PC-9 (cell line): ENCODE measurements at regions not wholly inside any gene's neighbourhood (a gene's known extent, or its start where the extent isn't known, plus 50 kb on each side); places are given as distances from the start of the nearest gene placed in this dataset.

ENCODE experiments used
- BruUV-seq: library from RNA; stranded (reverse); fragments of 400-500 nt; replicated peaks from 2 replicates; lab custom pipeline; 2021; lab: Mats Ljungman, UMichigan
- CTCF ChIA-PET: fragments of 300-600 bp; sonication (Branson Sonifier 250); formaldehyde crosslinking; loops from one replicate; lab custom pipeline; 2022; ENCODE audit warnings: antibody characterized with exemption; lab: Charles Lee
- POLR2A ChIA-PET: fragments of 300-600 bp; sonication (Branson Sonifier 250); formaldehyde crosslinking; loops from one replicate; lab custom pipeline; 2022; ENCODE audit warnings: antibody characterized with exemption; ENCODE audit not compliant: unreplicated experiment; lab: Charles Lee
- DNase-seq, 2 experiments: peaks; one replicate each; pipeline versions ENCODE4 v3.0.0 to v3.0.0-alpha.2; 2015 to 2022; ENCODE audit warnings: mixed read lengths in 1 of 2
- H2AFZ ChIP-seq: fragments of 200-600 bp; sonication (generic); 2 replicates; pipeline ENCODE4 v1.8.1; 2017; ENCODE audit warnings: antibody characterized with exemption
- H3F3A ChIP-seq: fragments of 200-600 bp; sonication (generic); 2 replicates; pipeline ENCODE4 v1.8.1; 2017; ENCODE audit warnings: antibody characterized with exemption, mild to moderate bottlenecking, low read depth; ENCODE audit not compliant: insufficient read depth
- H3K27ac ChIP-seq: fragments of 200-600 bp; sonication (generic); 2 replicates; pipeline ENCODE4 v1.6.1; 2016; ENCODE audit warnings: mixed run types
- H3K27me3 ChIP-seq: fragments of 200-600 bp; sonication (generic); 2 replicates; pipeline ENCODE4 v1.6.1; 2016; ENCODE audit warnings: low read depth, mixed run types; ENCODE audit not compliant: insufficient read depth
- H3K36me3 ChIP-seq: fragments of 200-600 bp; sonication (generic); 2 replicates; pipeline ENCODE4 v1.6.1; 2016; ENCODE audit warnings: low read depth, mixed run types
- H3K4me1 ChIP-seq: fragments of 200-600 bp; sonication (generic); replicated peaks from 2 replicates; pipeline ENCODE4 v1.6.1; 2016; ENCODE audit warnings: mixed run types; ENCODE audit not compliant: insufficient read depth
- H3K4me2 ChIP-seq: fragments of 200-600 bp; sonication (generic); 2 replicates; pipeline ENCODE4 v1.6.1; 2017; ENCODE audit warnings: mixed run types
- H3K4me3 ChIP-seq: fragments of 200-600 bp; sonication (generic); 2 replicates; pipeline ENCODE4 v1.6.1; 2016; ENCODE audit warnings: mixed run types
- H3K79me2 ChIP-seq: fragments of 200-600 bp; sonication (generic); 2 replicates; pipeline ENCODE4 v1.6.1; 2017; ENCODE audit warnings: low read depth, mixed run types
- H3K9me2 ChIP-seq: fragments of 200-600 bp; sonication (generic); 2 replicates; pipeline ENCODE4 v1.8.1; 2017; ENCODE audit warnings: mild to moderate bottlenecking; ENCODE audit not compliant: insufficient read depth
- H3K9me3 ChIP-seq: fragments of 200-600 bp; sonication (generic); 2 replicates; pipeline ENCODE4 v1.8.1; 2016; ENCODE audit warnings: low read depth; ENCODE audit not compliant: insufficient read depth
- H4K20me1 ChIP-seq: fragments of 200-600 bp; sonication (generic); 2 replicates; pipeline ENCODE4 v1.8.1; 2017; ENCODE audit not compliant: insufficient read depth
- EZH2 ChIP-seq: fragments of 200-600 bp; sonication (generic); IDR thresholded peaks from 2 replicates; pipeline ENCODE4 v1.8.0; 2017; ENCODE audit warnings: antibody characterized with exemption, low read depth
- intact Hi-C: fragments of 100-400 bp; cut with micrococcal nuclease; formaldehyde crosslinking; loops from one replicate; pipeline ENCODE4 v1.10.0; 2022; ENCODE audit not compliant: unreplicated experiment
- TF ChIP-seq, protein P1 (sequence below): fragments of 200-600 bp; sonication (generic); conservative IDR thresholded peaks from 2 replicates; pipeline ENCODE4 v1.6.1; 2017; ENCODE audit warnings: mixed run types, antibody characterized with exemption, mild to moderate bottlenecking, moderate library complexity

DNA sequence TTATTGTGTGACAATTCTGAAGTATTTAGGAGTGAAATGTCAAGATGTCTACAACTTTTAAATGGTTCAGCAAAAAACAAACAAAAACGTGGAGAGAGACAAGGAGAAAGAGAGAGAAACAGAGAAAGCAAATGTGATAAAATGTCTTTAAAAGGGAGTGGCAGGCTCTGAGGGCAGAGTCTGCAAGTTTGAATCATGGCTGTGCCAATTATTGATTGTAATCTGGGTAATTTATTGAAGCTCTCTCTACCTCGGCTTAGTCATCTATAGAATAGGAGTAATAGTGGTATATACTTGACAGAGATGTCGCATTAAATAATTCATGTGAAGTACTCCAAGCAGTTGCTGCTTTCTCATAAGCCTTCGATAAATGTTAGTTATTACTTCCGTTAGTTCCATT lies 61.3 kb upstream of the ARID1B start:
- H3K79me2 ChIP-seq: no peaks in the 10 kb centered on the region
- no peak overlapping the region for H3K27ac ChIP-seq
- no peak overlapping the region for H2AFZ ChIP-seq
- POLR2A ChIA-PET: no interaction called here
- H4K20me1 ChIP-seq: no peaks in the 10 kb centered on the region
- H3K36me3 ChIP-seq: no peaks in the 10 kb centered on the region
- peaks cover 16% of the 10 kb centered on the region for H3K4me1 ChIP-seq
- H3K4me3 ChIP-seq: no peak overlapping the region
- peaks cover 15% of the 10 kb centered on the region for H3F3A ChIP-seq
- BruUV-seq: no TSS peak
- H3K27me3 ChIP-seq: no peaks in the 10 kb centered on the region
- H3K9me2 ChIP-seq: no peaks in the 10 kb centered on the region
- H3K4me2 ChIP-seq: no peak overlapping the region
- TF ChIP-seq, protein P1, sequence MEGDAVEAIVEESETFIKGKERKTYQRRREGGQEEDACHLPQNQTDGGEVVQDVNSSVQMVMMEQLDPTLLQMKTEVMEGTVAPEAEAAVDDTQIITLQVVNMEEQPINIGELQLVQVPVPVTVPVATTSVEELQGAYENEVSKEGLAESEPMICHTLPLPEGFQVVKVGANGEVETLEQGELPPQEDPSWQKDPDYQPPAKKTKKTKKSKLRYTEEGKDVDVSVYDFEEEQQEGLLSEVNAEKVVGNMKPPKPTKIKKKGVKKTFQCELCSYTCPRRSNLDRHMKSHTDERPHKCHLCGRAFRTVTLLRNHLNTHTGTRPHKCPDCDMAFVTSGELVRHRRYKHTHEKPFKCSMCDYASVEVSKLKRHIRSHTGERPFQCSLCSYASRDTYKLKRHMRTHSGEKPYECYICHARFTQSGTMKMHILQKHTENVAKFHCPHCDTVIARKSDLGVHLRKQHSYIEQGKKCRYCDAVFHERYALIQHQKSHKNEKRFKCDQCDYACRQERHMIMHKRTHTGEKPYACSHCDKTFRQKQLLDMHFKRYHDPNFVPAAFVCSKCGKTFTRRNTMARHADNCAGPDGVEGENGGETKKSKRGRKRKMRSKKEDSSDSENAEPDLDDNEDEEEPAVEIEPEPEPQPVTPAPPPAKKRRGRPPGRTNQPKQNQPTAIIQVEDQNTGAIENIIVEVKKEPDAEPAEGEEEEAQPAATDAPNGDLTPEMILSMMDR: no peak
- no peak for TF ChIP-seq EZH2
- intact Hi-C loops: no loop called here
- DNase-seq: no peak
- CTCF ChIA-PET: no interaction called here
- no peaks in the 10 kb centered on the region for H3K9me3 ChIP-seq

DNA sequence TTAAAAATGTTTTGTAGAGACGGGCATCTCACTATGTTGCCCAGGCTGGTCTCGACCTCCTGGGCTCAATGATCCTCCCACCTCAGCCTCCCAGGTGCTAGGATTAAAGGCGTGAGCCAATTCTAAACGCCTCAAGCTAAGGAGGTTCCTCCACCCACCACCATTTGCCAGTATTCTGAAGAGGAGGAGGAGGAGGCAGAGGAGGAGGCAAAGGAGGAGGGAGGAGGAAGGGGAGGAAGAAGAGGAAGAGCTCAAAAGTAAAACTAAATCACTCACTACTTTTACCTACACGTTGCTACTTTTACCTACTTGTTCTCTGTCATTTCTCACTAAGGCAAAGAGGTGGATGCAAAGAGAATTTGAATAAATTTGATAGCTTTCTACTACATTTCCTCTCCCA lies 63.6 kb upstream of the ARID1B start:
- ChIA-PET CTCF (no interaction called here), POLR2A (no interaction called here)
- no peaks in the 10 kb centered on the region for H3K9me2 ChIP-seq
- H3K4me2 ChIP-seq: no peak overlapping the region
- H3K79me2 ChIP-seq: no peaks in the 10 kb centered on the region
- H3K27me3 ChIP-seq: no peaks in the 10 kb centered on the region
- H3K36me3 ChIP-seq: no peaks in the 10 kb centered on the region
- no peak overlapping the region for H2AFZ ChIP-seq
- H3K27ac ChIP-seq: no peak overlapping the region
- no peak for DNase-seq
- intact Hi-C loops: no loop called here
- H3K4me1 ChIP-seq: no peaks in the 10 kb centered on the region
- H3K9me3 ChIP-seq: no peaks in the 10 kb centered on the region
- no peaks in the 10 kb centered on the region for H4K20me1 ChIP-seq
- no TSS peak for BruUV-seq
- no peak for TF ChIP-seq EZH2
- TF ChIP-seq, protein P1: no peak
- 0 out of 2 replicates have a peak, but pooled peaks cover under 1% of the 10 kb centered on the region for H3F3A ChIP-seq
- H3K4me3 ChIP-seq: no peak overlapping the region

DNA sequence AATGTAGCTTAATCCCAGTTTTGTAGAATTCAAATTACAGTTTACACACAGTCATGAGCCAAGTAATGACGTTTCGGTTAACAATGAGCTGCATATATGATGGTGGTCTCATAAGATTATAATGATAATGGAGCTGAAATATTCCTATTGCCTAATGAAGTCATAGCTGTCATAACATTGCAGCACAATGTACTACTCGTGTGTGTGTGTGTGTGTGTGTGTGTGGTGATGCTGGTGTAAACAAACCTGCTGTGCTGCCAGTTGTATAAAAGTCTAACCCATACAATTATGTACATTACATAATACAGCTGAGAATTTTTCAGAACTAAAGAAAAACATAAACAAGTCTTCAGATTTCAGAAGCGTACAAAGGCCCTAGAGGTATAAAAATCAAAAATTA lies 66.7 kb upstream of the ARID1B start:
- H4K20me1 ChIP-seq: no peaks in the 10 kb centered on the region
- no peak overlapping the region for H3K27ac ChIP-seq
- intact Hi-C loops: no loop called here
- no peak overlapping the region for H3K4me3 ChIP-seq
- no peaks in the 10 kb centered on the region for H3K9me2 ChIP-seq
- DNase-seq: no peak
- no peaks in the 10 kb centered on the region for H3F3A ChIP-seq
- no peak overlapping the region for H3K4me2 ChIP-seq
- POLR2A ChIA-PET: no interaction called here
- no peaks in the 10 kb centered on the region for H3K27me3 ChIP-seq
- no peaks in the 10 kb centered on the region for H3K4me1 ChIP-seq
- TF ChIP-seq, protein P1: no peak
- no peak for TF ChIP-seq EZH2
- no TSS peak for BruUV-seq
- H3K9me3 ChIP-seq: no peaks in the 10 kb centered on the region
- CTCF ChIA-PET: no interaction called here
- no peaks in the 10 kb centered on the region for H3K79me2 ChIP-seq
- no peaks in the 10 kb centered on the region for H3K36me3 ChIP-seq
- no peak overlapping the region for H2AFZ ChIP-seq
